G401 (cell line): ENCODE measurements at regions not wholly inside any gene's neighbourhood (a gene's known extent, or its start where the extent isn't known, plus 50 kb on each side); places are given as distances from the start of the nearest gene placed in this dataset.
"Not testable (repeated sequence)": the region's sequence is repeated elsewhere in the genome, so short reads cannot be mapped to it uniquely, and the experiment has no call there.

Source experiments
- DNase-seq: peaks from one replicate; pipeline ENCODE4 v3.0.0-alpha.2; 2015; ENCODE audit warnings: low spot score
- in situ Hi-C: cut with HindIII; loops from 2 replicates; pipeline ENCODE4 v1.10.0; 2016; ENCODE audit warnings: low sequenced_read_pairs, mixed read lengths

GRCh38 chr3:86413645-86414044, 577.3 kb downstream of the VGLL3 start:
- in situ Hi-C loops = no loop called here
- DNase-seq = no peak

GRCh38 chr3:86410587-86410986, 580.4 kb downstream of the VGLL3 start:
- in situ Hi-C loops = no loop called here
- no peak for DNase-seq

- in situ Hi-C loops = not testable (repeated sequence)
Observed at GRCh38 chr3:86389759-86390158, 601.2 kb downstream of the VGLL3 start.

GRCh38 chr3:86388820-86389219, 602.1 kb downstream of the VGLL3 start:
- in situ Hi-C loops = no loop called here
- no peak for DNase-seq

More at GRCh38 chr3:86389759-86390158, 601.2 kb downstream of the VGLL3 start:
- not testable (repeated sequence) for DNase-seq

GRCh38 chr3:86382556-86382955, 608.4 kb downstream of the VGLL3 start:
- in situ Hi-C loops = no loop called here

GRCh38 chr3:86381247-86381646, 609.7 kb downstream of the VGLL3 start:
- DNase-seq = no peak
- in situ Hi-C loops = no loop called here

More at GRCh38 chr3:86382556-86382955, 608.4 kb downstream of the VGLL3 start:
- DNase-seq = no peak

- in situ Hi-C loops = no loop called here
- no peak for DNase-seq
Observed at GRCh38 chr3:86379280-86379679, 611.7 kb downstream of the VGLL3 start.

- in situ Hi-C loops = no loop called here
- DNase-seq = no peak
Observed at GRCh38 chr3:86378829-86379228, 612.1 kb downstream of the VGLL3 start.

GRCh38 chr3:86335566-86335965, 655.4 kb downstream of the VGLL3 start:
- in situ Hi-C loops, DNase-seq: not testable (repeated sequence)

GRCh38 chr3:86333636-86334035, 657.3 kb downstream of the VGLL3 start:
- in situ Hi-C loops = no loop called here
- DNase-seq = no peak

- in situ Hi-C loops = no loop called here
Observed at GRCh38 chr3:86303935-86304334, 687.0 kb downstream of the VGLL3 start.

GRCh38 chr3:86282106-86282787, 708.7 kb downstream of the VGLL3 start:
- in situ Hi-C loops = no loop called here
- DNase-seq = no peak

More at GRCh38 chr3:86303935-86304334, 687.0 kb downstream of the VGLL3 start:
- DNase-seq = no peak

- in situ Hi-C loops = no loop called here
Observed at GRCh38 chr3:86269364-86270155, 721.4 kb downstream of the VGLL3 start.

GRCh38 chr3:86257955-86258641, 732.9 kb downstream of the VGLL3 start:
- in situ Hi-C loops = no loop called here
- no peak for DNase-seq

More at GRCh38 chr3:86269364-86270155, 721.4 kb downstream of the VGLL3 start:
- DNase-seq = no peak

- DNase-seq = no peak
- in situ Hi-C loops = no loop called here
Observed at GRCh38 chr3:86254480-86254879, 736.5 kb downstream of the VGLL3 start.

- in situ Hi-C loops = no loop called here
- no peak for DNase-seq
Observed at GRCh38 chr3:86251781-86252180, 739.2 kb downstream of the VGLL3 start.

GRCh38 chr3:86249833-86250232, 741.1 kb downstream of the VGLL3 start:
- in situ Hi-C loops = no loop called here
- no peak for DNase-seq

- in situ Hi-C loops = no loop called here
- DNase-seq = peak; percentile 32
Observed at GRCh38 chr3:86245360-86245759, 745.6 kb downstream of the VGLL3 start.

- DNase-seq = no peak
- in situ Hi-C loops = no loop called here
Observed at GRCh38 chr3:86244905-86245304, 746.0 kb downstream of the VGLL3 start.

GRCh38 chr3:86239946-86240345, 751.0 kb downstream of the VGLL3 start:
- in situ Hi-C loops = no loop called here
- DNase-seq = no peak
